B cell (primary cell): ENCODE measurements at regions not wholly inside any gene's neighbourhood (a gene's known extent, or its start where the extent isn't known, plus 50 kb on each side); places are given as distances from the start of the nearest gene placed in this dataset.

Source experiments
- CTCF ChIP-seq: fragments of 200-600 bp; IDR thresholded peaks from one replicate; pipeline ENCODE4 v1.8.0; 2022; ENCODE audit warnings: antibody characterized with exemption, mild to moderate bottlenecking
- EZH2 ChIP-seq: IDR thresholded peaks from 2 replicates; pipeline ENCODE4 v1.6.1; 2012; ENCODE audit warnings: borderline replicate concordance, low read depth, mild to moderate bottlenecking, moderate library complexity, low read length; ENCODE audit not compliant: insufficient read depth, poor library complexity, severe bottlenecking

GRCh38 chr2:64852771-64853241 is 136.4 kb upstream of the SLC1A4 start:
- TF ChIP-seq CTCF (no peak), EZH2 (no peak)
